ENCODE measurements at regions not wholly inside any gene's neighbourhood (a gene's known extent, or its start where the extent isn't known, plus 50 kb on each side); places are given as distances from the start of the nearest gene placed in this dataset.

DNA sequence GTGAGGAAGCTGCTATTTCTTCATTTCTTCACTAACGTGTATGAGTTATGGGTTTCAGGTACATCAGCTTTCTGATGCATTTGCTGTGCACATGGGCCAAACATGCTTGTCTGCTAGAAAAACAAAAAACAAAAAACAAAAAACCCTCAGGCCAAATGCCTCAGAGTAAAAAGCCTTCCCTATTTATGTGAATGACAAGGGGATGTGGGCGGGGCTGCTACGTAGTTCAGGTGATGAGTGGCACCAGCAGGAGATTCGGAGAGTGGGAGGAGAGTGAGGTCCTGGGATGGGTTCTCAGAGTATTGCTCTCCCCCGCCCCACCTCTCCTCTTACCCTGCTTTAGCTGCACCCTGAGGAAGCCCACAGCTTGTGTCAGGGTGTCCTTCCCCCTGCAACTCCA, 596.8 kb upstream of the JAG1 start:
- TF ChIP-seq CTCF (IDR thresholded peaks at IDR 0.05; ENCODE audit: insufficient read depth, low read length, poor library complexity, severe bottlenecking): no peak
- Histone ChIP-seq H3K27me3 (replicated peaks; ENCODE audit: control insufficient read depth, insufficient read depth, low read length) (no peaks in the 10 kb centered on the region), H3K36me3 (ENCODE audit: control insufficient read depth, insufficient read depth, low read length) (no peaks in the 10 kb centered on the region), H3K4me3 (replicated peaks; ENCODE audit: low read depth, low read length) (no peak overlapping the region)
- no peak for DNase-seq (ENCODE audit: extremely low read depth, insufficient read length)

- DNase-seq (ENCODE audit: extremely low read depth, insufficient read length): no peak
- TF ChIP-seq CTCF (IDR thresholded peaks at IDR 0.05; ENCODE audit: insufficient read depth, low read length, poor library complexity, severe bottlenecking): peak; percentile 29
- Histone ChIP-seq H3K4me3 (replicated peaks; ENCODE audit: low read depth, low read length) (no peak overlapping the region), H3K36me3 (ENCODE audit: control insufficient read depth, insufficient read depth, low read length) (no peaks in the 10 kb centered on the region), H3K27me3 (replicated peaks; ENCODE audit: control insufficient read depth, insufficient read depth, low read length) (no peaks in the 10 kb centered on the region)
These were observed 597.5 kb upstream of the JAG1 start for GRCh38 chr20:11271319-11271718.

DNA sequence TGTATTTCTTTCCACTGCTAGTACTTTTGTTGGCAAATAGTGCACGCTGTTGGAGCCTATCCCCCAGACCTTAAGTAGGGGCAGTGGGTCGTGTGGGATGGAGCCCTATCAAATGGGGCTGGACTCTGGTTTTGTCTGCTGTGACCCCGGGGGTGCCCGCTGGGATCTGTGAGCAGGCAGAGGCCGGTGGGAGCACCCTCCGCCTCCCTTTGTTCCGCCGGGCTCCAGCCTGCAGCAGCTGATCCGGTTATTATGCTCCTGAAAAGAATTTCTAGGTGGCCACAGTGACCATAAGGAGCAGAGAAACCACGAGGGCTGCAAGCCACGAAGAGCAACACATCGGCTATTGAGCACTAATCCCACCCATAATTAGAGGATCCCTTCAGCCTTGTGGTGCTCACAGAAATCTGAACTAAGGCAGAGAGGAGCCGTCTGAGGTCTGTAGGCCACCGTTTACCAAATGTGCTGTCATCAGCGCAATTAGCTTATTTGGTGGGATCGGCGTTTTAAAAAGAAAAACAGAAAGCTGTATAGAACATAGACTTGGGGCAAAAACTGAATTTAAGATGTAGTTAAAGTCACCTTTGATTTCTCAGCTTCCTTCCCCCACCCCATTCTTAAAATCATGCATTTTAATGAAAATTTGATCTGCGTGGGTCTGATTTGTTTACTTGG, 598.3 kb upstream of the JAG1 start:
- H3K36me3 ChIP-seq (ENCODE audit: control insufficient read depth, insufficient read depth, low read length): no peaks in the 10 kb centered on the region
- H3K4me3 ChIP-seq (replicated peaks; ENCODE audit: low read depth, low read length): no peak overlapping the region
- no peak for TF ChIP-seq CTCF (IDR thresholded peaks at IDR 0.05; ENCODE audit: insufficient read depth, low read length, poor library complexity, severe bottlenecking)

GRCh38 chr20:11274141-11274594, 600.4 kb upstream of the JAG1 start:
- H3K36me3 ChIP-seq (ENCODE audit: control insufficient read depth, insufficient read depth, low read length): no peaks in the 10 kb centered on the region
- no peak for DNase-seq (ENCODE audit: extremely low read depth, insufficient read length)
- TF ChIP-seq CTCF (IDR thresholded peaks at IDR 0.05; ENCODE audit: insufficient read depth, low read length, poor library complexity, severe bottlenecking): peak; percentile 54
- H3K27me3 ChIP-seq (replicated peaks; ENCODE audit: control insufficient read depth, insufficient read depth, low read length): no peaks in the 10 kb centered on the region
- H3K4me3 ChIP-seq (replicated peaks; ENCODE audit: low read depth, low read length): no peak overlapping the region

More for the DNA sequence above, 598.3 kb upstream of the JAG1 start:
- no peaks in the 10 kb centered on the region for H3K27me3 ChIP-seq (replicated peaks; ENCODE audit: control insufficient read depth, insufficient read depth, low read length)
- DNase-seq (ENCODE audit: extremely low read depth, insufficient read length): no peak

- H3K4me3 ChIP-seq (replicated peaks; ENCODE audit: low read depth, low read length): no peak overlapping the region
- no peak for TF ChIP-seq CTCF (IDR thresholded peaks at IDR 0.05; ENCODE audit: insufficient read depth, low read length, poor library complexity, severe bottlenecking)
- DNase-seq (ENCODE audit: extremely low read depth, insufficient read length): no peak
- no peaks in the 10 kb centered on the region for H3K27me3 ChIP-seq (replicated peaks; ENCODE audit: control insufficient read depth, insufficient read depth, low read length)
- H3K36me3 ChIP-seq (ENCODE audit: control insufficient read depth, insufficient read depth, low read length): no peaks in the 10 kb centered on the region
These were observed 601.9 kb upstream of the JAG1 start for GRCh38 chr20:11275740-11276139.

DNA sequence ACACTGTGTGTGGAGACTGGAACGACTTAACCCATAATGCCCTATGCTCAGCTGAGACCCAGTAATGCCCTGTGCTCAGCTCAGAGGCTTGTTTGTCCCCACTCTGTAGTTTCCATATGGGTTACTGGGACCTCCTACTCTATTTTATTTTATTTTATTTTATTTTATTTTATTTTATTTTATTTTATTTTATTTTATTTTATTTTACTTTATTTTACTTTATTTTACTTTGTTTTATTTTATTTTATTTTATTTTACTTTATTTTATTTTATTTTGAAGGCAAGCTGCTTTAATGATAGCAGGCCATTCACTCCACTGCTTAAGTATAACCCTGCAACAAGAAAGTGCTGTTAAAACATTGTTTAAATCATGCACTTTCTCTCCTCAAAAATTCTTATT, 603.4 kb upstream of the JAG1 start:
- no peak overlapping the region for H3K4me3 ChIP-seq (replicated peaks; ENCODE audit: low read depth, low read length)
- no peaks in the 10 kb centered on the region for H3K36me3 ChIP-seq (ENCODE audit: control insufficient read depth, insufficient read depth, low read length)
- no peaks in the 10 kb centered on the region for H3K27me3 ChIP-seq (replicated peaks; ENCODE audit: control insufficient read depth, insufficient read depth, low read length)
- no peak for TF ChIP-seq CTCF (IDR thresholded peaks at IDR 0.05; ENCODE audit: insufficient read depth, low read length, poor library complexity, severe bottlenecking)
- DNase-seq (ENCODE audit: extremely low read depth, insufficient read length): no peak
